K562 (cell line): ENCODE measurements at regions not wholly inside any gene's neighbourhood (a gene's known extent, or its start where the extent isn't known, plus 50 kb on each side); places are given as distances from the start of the nearest gene placed in this dataset.

ENCODE experiments used
- ATAC-seq: fragments of 200-7000 bp; cut with Tn5 transposase; 3 replicates; pipeline ENCODE4 v1.9.1; 2020; ENCODE audit warnings: moderate library complexity
- BruUV-seq: library from RNA; stranded (reverse); fragments of 400-500 nt; replicated peaks from 2 replicates; lab custom pipeline; 2021; lab: Mats Ljungman, UMichigan
- CTCF ChIA-PET: fragments of 300-600 bp; formaldehyde crosslinking; extraction: SDS; loops from one replicate; lab custom pipeline; 2021; ENCODE audit warnings: low intra/inter-chr PET ratio; lab: Yijun Ruan, JAX
- POLR2A ChIA-PET: fragments of 300-600, 350-650 bp; sonication (Branson Sonifier 250); formaldehyde crosslinking; extraction: SDS; loops from one replicate; lab custom pipeline; 2021; ENCODE audit warnings: antibody characterized with exemption, inconsistent platforms; lab: Yijun Ruan, JAX
- DNase-seq, 4 experiments: peaks; one replicate each; pipeline versions ENCODE4 v3.0.0 to v3.0.0-alpha.2; 2011 to 2018; ENCODE audit warnings: low spot score in 3 of 4, mixed read lengths in 3 of 4; ENCODE audit errors: extremely low read depth in 1 of 4
- FAIRE-seq: peaks from 2 replicates; lab custom pipeline; 2011; peaks lifted over from hg19 to GRCh38; lab: Jason Lieb, UNC
- H2AFZ ChIP-seq: 2 replicates; pipeline ENCODE4 v1.6.0; 2011; ENCODE audit warnings: low read depth, low read length, control low read depth, inconsistent platforms
- H3K27ac ChIP-seq: fragments of 200-600 bp; 3 replicates; pipeline ENCODE4 v1.8.0; 2011; ENCODE audit warnings: low read depth, mild to moderate bottlenecking, control low read depth, inconsistent platforms, low read length, moderate library complexity, mixed read lengths; ENCODE audit errors: extremely low read depth
- H3K27me3 ChIP-seq, 2 experiments: fragments of 300-600 bp in 1 of 2; 2 replicates in 1 of 2; 3 replicates in 1 of 2; pipeline versions ENCODE4 v1.6.0 to v1.8.0; 2011; ENCODE audit warnings: inconsistent platforms in 2 of 2, low read length in 2 of 2, mild to moderate bottlenecking in 1 of 2, mixed read lengths in 1 of 2, moderate library complexity in 1 of 2; ENCODE audit not compliant: control insufficient read depth in 2 of 2, insufficient read depth in 2 of 2
- H3K36me3 ChIP-seq: fragments of 300-600 bp; 3 replicates; pipeline ENCODE4 v1.8.0; 2011; ENCODE audit warnings: mild to moderate bottlenecking, low read length, inconsistent platforms; ENCODE audit not compliant: control insufficient read depth, insufficient read depth
- H3K4me1 ChIP-seq, 2 experiments: fragments of 200-600 bp in 1 of 2; replicated peaks in 1 of 2; 2 replicates in 1 of 2; 3 replicates in 1 of 2; pipeline versions ENCODE4 v1.5.1 to v1.8.0; 2011; ENCODE audit warnings: inconsistent platforms in 2 of 2, low read length in 2 of 2, mild to moderate bottlenecking in 1 of 2, mixed read lengths in 1 of 2, moderate library complexity in 1 of 2; ENCODE audit not compliant: control insufficient read depth in 2 of 2, insufficient read depth in 2 of 2
- H3K4me2 ChIP-seq: 2 replicates; pipeline ENCODE4 v1.6.1; 2011; ENCODE audit warnings: low read length, control low read depth, inconsistent platforms, mixed read lengths; ENCODE audit not compliant: insufficient read depth
- H3K4me3 ChIP-seq: fragments of 200-600 bp; sonication (generic), shearing (Covaris generic); 2 replicates; pipeline ENCODE4 v1.5.1; 2016; ENCODE audit warnings: control low read depth, inconsistent platforms
- H3K79me2 ChIP-seq: fragments of 200-600 bp; 3 replicates; pipeline ENCODE4 v1.8.0; 2011; ENCODE audit warnings: low read length, inconsistent platforms; ENCODE audit not compliant: control insufficient read depth, insufficient read depth
- H3K9ac ChIP-seq, 2 experiments: 2 replicates each; pipeline versions ENCODE4 v1.6.0 to v1.6.1; 2011; ENCODE audit warnings: low read depth in 2 of 2, low read length in 2 of 2, control low read depth in 1 of 2, inconsistent platforms in 1 of 2, mild to moderate bottlenecking in 1 of 2, mixed read lengths in 1 of 2; ENCODE audit not compliant: insufficient read depth in 1 of 2
- H3K9me1 ChIP-seq: one replicate; pipeline ENCODE4 v1.6.0; 2011; ENCODE audit warnings: inconsistent platforms, mild to moderate bottlenecking, low read length, moderate library complexity; ENCODE audit not compliant: control insufficient read depth, insufficient read depth
- H3K9me3 ChIP-seq: replicated peaks from 2 replicates; pipeline ENCODE4 v1.5.1; 2011; ENCODE audit warnings: low read depth, low read length, inconsistent platforms; ENCODE audit not compliant: control insufficient read depth, insufficient read depth
- H4K20me1 ChIP-seq: replicated peaks from 2 replicates; pipeline ENCODE4 v1.6.1; 2011; ENCODE audit warnings: low read length, inconsistent platforms, mixed read lengths; ENCODE audit not compliant: control insufficient read depth, insufficient read depth
- CEBPB ChIP-seq: fragments of 450-650 bp; IDR thresholded peaks from 2 replicates; pipeline ENCODE4 v1.6.1; 2016; ENCODE audit warnings: missing genetic modification characterization, missing compliant biosample characterization
- HIVEP1 ChIP-seq: fragments of 250-450 bp; sonication (Bioruptor Pico); IDR thresholded peaks from 2 replicates; pipeline ENCODE4 v1.4.0; 2020; ENCODE audit warnings: mild to moderate bottlenecking
- KAT7 ChIP-seq: sonication (generic); formaldehyde crosslinking; IDR thresholded peaks from 2 replicates; pipeline ENCODE4 v1.8.0; 2022; ENCODE audit warnings: missing genetic modification reagents, mild to moderate bottlenecking, borderline replicate concordance
- KLF6 ChIP-seq: fragments of 250-450 bp; sonication (Bioruptor Pico); IDR thresholded peaks from 2 replicates; pipeline ENCODE4 v1.4.0; 2020; ENCODE audit warnings: mild to moderate bottlenecking, moderate library complexity, borderline replicate concordance
- NR1H2 ChIP-seq: sonication (generic); formaldehyde crosslinking; IDR thresholded peaks from 2 replicates; pipeline ENCODE4 v1.4.0; 2020; ENCODE audit warnings: mild to moderate bottlenecking, missing genetic modification reagents
- NR2F6 ChIP-seq: fragments of 450-650 bp; formaldehyde crosslinking; IDR thresholded peaks from 2 replicates; pipeline ENCODE4 v1.4.0; 2020; ENCODE audit warnings: mild to moderate bottlenecking
- RBBP5 ChIP-seq: fragments of 200-600 bp; sonication (generic); IDR thresholded peaks from 2 replicates; pipeline ENCODE4 v1.6.1; 2012; ENCODE audit warnings: borderline replicate concordance, mild to moderate bottlenecking, low read length, control low read depth, inconsistent platforms; ENCODE audit not compliant: insufficient read depth, poor library complexity, severe bottlenecking
- ZNF224 ChIP-seq: sonication (generic); formaldehyde crosslinking; IDR thresholded peaks from 2 replicates; pipeline ENCODE4 v1.8.0; 2022; ENCODE audit warnings: mild to moderate bottlenecking, missing genetic modification reagents
- ZNF23 ChIP-seq: fragments of 250-450 bp; sonication (Bioruptor Pico); IDR thresholded peaks from 2 replicates; pipeline ENCODE4 v1.4.0; 2020; ENCODE audit warnings: mild to moderate bottlenecking
- ZNF644 ChIP-seq: fragments of 200-800 bp; sonication (Bioruptor generic); IDR thresholded peaks from 2 replicates; pipeline ENCODE4 v1.6.1; 2016; ENCODE audit warnings: low read depth, missing genetic modification characterization, missing compliant biosample characterization
- WGBS: fragments of 100-300 bp; shearing (Covaris generic); methylation state at CpG from one replicate; pipeline ENCODE4 v1.1.6; 2016; ENCODE audit warnings: low coverage, mixed read lengths; ENCODE audit not compliant: insufficient coverage; ENCODE audit errors: missing lambda C conversion rate; 5-methylcytosine and 5-hydroxymethylcytosine counted together
- in situ Hi-C: fragments of 300-500 bp; cut with MboI; formaldehyde crosslinking; loops from 4 replicates; pipeline ENCODE4 v1.15.0; 2018; ENCODE audit warnings: inconsistent platforms, mixed read lengths
- intact Hi-C: fragments of 100-400 bp; cut with micrococcal nuclease; formaldehyde crosslinking; loops from 2 replicates; pipeline ENCODE4 v1.14.2; 2022
- TF ChIP-seq, protein P1 (sequence below): fragments of 250-450 bp; sonication (Bioruptor Pico); IDR thresholded peaks from 2 replicates; pipeline ENCODE4 v1.8.0; 2022; ENCODE audit warnings: inconsistent platforms, mild to moderate bottlenecking, moderate library complexity, borderline replicate concordance
- TF ChIP-seq, protein P2 (sequence below): fragments of 450-650 bp; formaldehyde crosslinking; conservative IDR thresholded peaks from 2 replicates; pipeline ENCODE4 v1.4.0; 2022; ENCODE audit warnings: mild to moderate bottlenecking, missing genetic modification characterization
- TF ChIP-seq, protein P3 (sequence below): fragments of 200-800 bp; sonication (Bioruptor generic); IDR thresholded peaks from 2 replicates; pipeline ENCODE4 v1.6.1; 2017; ENCODE audit warnings: missing genetic modification characterization, missing compliant biosample characterization
- TF ChIP-seq, protein P4 (sequence below): fragments of 450-650 bp; IDR thresholded peaks from 2 replicates; pipeline ENCODE4 v1.6.1; 2016; ENCODE audit warnings: mild to moderate bottlenecking

DNA sequence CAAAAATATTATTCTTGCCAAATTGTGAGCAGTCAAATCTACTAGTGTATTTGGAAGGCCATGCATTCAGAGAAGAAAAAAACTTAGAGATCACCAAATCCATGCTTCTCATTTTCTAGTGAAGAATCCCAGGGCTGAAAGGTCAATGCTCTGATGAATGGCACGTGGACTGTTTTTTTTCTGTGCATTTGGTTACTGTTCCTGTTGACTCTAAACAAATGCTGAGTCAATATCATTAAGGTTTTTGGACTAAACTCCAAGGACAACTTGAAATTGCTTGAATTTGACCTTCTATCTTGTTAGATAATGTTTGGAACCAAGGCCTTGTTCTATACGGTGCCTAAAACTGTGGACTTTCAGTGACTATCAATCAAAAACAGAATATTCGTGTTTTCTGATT lies 142.2 kb downstream of the OSTF1 start (continued):
- TF ChIP-seq, protein P1, sequence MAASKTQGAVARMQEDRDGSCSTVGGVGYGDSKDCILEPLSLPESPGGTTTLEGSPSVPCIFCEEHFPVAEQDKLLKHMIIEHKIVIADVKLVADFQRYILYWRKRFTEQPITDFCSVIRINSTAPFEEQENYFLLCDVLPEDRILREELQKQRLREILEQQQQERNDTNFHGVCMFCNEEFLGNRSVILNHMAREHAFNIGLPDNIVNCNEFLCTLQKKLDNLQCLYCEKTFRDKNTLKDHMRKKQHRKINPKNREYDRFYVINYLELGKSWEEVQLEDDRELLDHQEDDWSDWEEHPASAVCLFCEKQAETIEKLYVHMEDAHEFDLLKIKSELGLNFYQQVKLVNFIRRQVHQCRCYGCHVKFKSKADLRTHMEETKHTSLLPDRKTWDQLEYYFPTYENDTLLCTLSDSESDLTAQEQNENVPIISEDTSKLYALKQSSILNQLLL (CRISPR knock-in tag), result no peak
- TF ChIP-seq, protein P2, sequence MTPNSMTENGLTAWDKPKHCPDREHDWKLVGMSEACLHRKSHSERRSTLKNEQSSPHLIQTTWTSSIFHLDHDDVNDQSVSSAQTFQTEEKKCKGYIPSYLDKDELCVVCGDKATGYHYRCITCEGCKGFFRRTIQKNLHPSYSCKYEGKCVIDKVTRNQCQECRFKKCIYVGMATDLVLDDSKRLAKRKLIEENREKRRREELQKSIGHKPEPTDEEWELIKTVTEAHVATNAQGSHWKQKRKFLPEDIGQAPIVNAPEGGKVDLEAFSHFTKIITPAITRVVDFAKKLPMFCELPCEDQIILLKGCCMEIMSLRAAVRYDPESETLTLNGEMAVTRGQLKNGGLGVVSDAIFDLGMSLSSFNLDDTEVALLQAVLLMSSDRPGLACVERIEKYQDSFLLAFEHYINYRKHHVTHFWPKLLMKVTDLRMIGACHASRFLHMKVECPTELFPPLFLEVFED, result no peak
- TF ChIP-seq ZNF224 (CRISPR knock-in tag) (no peak), ZNF644 (tag) (no peak), HIVEP1 (no peak), RBBP5 (no peak)
- TF ChIP-seq, all 486 proteins: peak for 0

DNA sequence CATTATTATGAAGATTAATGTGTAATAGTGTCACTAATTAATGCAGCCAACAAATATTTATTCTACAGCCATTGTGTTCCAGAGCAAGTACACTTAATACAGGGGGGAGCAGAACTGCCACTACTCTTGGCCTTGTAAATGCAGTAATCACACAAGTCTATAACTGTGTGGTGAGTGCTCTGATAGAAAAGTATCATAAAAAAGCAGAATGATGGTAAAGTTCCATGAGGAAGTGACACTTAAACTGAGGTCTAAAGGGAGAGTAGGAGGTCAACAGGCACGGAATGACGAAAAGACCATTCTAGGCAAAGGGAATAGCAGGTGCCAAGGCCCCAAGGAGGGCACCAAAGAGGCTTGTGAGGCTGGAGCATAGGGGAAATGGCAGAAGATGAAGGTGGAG lies 142.9 kb downstream of the OSTF1 start:
- Histone ChIP-seq H3K79me2 (no peaks in the 10 kb centered on the region), H3K27me3 (no peaks in the 10 kb centered on the region), H3K36me3 (no peaks in the 10 kb centered on the region), H4K20me1 (no peaks in the 10 kb centered on the region), H3K9me1 (no peaks in the 10 kb centered on the region), H2AFZ (no peak overlapping the region), H3K27ac (no peak overlapping the region), H3K4me1 (no peaks in the 10 kb centered on the region), H3K9ac (no peak overlapping the region), H3K4me2 (no peak overlapping the region), H3K4me3 (no peak overlapping the region), H3K9me3 (no peaks in the 10 kb centered on the region)
- intact Hi-C loops (no loop called here), in situ Hi-C loops (no loop called here)
- no peak for ATAC-seq
- FAIRE-seq, result no peak
- no peak for DNase-seq
- ChIA-PET POLR2A (no interaction called here), CTCF (no interaction called here)
- WGBS, result 0% methylated on average over 2 of the region's 2 CpGs
- no TSS peak for BruUV-seq
- TF ChIP-seq NR2F6 (no peak), NR1H2 (no peak), CEBPB (tag) (no peak), ZNF23 (CRISPR knock-in tag) (no peak), KLF6 (CRISPR knock-in tag) (no peak), KAT7 (CRISPR knock-in tag) (no peak)
- TF ChIP-seq, protein P3, sequence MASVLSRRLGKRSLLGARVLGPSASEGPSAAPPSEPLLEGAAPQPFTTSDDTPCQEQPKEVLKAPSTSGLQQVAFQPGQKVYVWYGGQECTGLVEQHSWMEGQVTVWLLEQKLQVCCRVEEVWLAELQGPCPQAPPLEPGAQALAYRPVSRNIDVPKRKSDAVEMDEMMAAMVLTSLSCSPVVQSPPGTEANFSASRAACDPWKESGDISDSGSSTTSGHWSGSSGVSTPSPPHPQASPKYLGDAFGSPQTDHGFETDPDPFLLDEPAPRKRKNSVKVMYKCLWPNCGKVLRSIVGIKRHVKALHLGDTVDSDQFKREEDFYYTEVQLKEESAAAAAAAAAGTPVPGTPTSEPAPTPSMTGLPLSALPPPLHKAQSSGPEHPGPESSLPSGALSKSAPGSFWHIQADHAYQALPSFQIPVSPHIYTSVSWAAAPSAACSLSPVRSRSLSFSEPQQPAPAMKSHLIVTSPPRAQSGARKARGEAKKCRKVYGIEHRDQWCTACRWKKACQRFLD, result no peak
- TF ChIP-seq, protein P4, sequence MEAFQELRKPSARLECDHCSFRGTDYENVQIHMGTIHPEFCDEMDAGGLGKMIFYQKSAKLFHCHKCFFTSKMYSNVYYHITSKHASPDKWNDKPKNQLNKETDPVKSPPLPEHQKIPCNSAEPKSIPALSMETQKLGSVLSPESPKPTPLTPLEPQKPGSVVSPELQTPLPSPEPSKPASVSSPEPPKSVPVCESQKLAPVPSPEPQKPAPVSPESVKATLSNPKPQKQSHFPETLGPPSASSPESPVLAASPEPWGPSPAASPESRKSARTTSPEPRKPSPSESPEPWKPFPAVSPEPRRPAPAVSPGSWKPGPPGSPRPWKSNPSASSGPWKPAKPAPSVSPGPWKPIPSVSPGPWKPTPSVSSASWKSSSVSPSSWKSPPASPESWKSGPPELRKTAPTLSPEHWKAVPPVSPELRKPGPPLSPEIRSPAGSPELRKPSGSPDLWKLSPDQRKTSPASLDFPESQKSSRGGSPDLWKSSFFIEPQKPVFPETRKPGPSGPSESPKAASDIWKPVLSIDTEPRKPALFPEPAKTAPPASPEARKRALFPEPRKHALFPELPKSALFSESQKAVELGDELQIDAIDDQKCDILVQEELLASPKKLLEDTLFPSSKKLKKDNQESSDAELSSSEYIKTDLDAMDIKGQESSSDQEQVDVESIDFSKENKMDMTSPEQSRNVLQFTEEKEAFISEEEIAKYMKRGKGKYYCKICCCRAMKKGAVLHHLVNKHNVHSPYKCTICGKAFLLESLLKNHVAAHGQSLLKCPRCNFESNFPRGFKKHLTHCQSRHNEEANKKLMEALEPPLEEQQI, result no peak
